Activated CD4-positive, alpha-beta memory T cell treated with anti-CD3 and anti-CD28 coated beads for 36 hours (primary cell): ENCODE measurements at regions not wholly inside any gene's neighbourhood (a gene's known extent, or its start where the extent isn't known, plus 50 kb on each side); places are given as distances from the start of the nearest gene placed in this dataset.

ENCODE experiments used
- CTCF ChIA-PET: fragments of 350-600 bp; sonication (Branson Sonifier 250); formaldehyde crosslinking; loops from one replicate; lab custom pipeline; 2021; ENCODE audit warnings: antibody characterized with exemption, inconsistent platforms; lab: Charles Lee
- POLR2A ChIA-PET: fragments of 350-600 bp; sonication (Branson Sonifier 250); formaldehyde crosslinking; loops from one replicate; lab custom pipeline; 2021; ENCODE audit warnings: antibody characterized with exemption; lab: Charles Lee
- DNase-seq: peaks from one replicate; pipeline ENCODE4 v3.0.0-alpha.2; 2020
- H3K27ac Mint-ChIP-seq: one replicate; pipeline ENCODE4 v1.8.0; 2021; ENCODE audit warnings: mixed read lengths
- H3K27me3 Mint-ChIP-seq: one replicate; pipeline ENCODE4 v1.8.0; 2021; ENCODE audit warnings: mixed read lengths
- H3K36me3 Mint-ChIP-seq: one replicate; pipeline ENCODE4 v1.8.0; 2021; ENCODE audit warnings: mixed read lengths
- H3K4me1 Mint-ChIP-seq: one replicate; pipeline ENCODE4 v1.8.0; 2021; ENCODE audit warnings: low read depth, mixed read lengths
- H3K4me3 Mint-ChIP-seq: one replicate; pipeline ENCODE4 v1.8.0; 2021; ENCODE audit warnings: mild to moderate bottlenecking, mixed read lengths
- H3K9me3 Mint-ChIP-seq: one replicate; pipeline ENCODE4 v1.8.0; 2021; ENCODE audit warnings: mixed read lengths
- intact Hi-C: fragments of 100-400 bp; cut with micrococcal nuclease; formaldehyde crosslinking; loops from one replicate; pipeline ENCODE4 v1.15.1; 2023

DNA sequence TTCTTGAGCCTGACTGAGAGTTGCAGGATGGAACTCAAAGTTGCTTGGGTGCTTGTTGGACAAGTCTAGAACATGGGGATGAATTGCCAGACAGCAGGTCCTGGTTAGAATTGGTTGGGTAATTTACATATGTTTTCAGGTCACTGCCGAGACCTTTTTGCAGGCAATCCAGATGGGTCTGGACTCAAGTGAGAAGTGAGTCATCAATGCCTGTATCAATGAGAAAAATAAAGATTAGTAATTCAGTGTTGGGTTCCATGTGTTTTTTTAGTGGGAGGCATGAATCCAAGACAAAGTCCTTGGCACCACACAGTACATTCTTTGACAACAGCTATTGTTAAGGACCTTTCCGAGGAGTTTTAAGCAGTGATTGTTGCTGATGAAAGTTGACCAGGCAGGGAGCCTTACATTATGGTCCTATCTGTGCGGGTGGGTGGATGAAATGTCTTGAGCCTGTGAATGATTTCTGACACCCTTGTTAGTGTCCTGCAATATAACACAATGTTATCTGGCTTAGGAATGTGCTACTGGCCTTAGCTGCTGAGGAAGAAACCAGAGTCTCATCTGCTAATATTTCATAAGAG, 77.7 kb downstream of the CRYGS start:
- Mint-ChIP-seq H3K27ac (no peak overlapping the region), H3K4me1 (no peaks in the 10 kb centered on the region), H3K36me3 (no peaks in the 10 kb centered on the region), H3K27me3 (no peaks in the 10 kb centered on the region), H3K9me3 (no peaks in the 10 kb centered on the region), H3K4me3 (no peak overlapping the region)
- ChIA-PET POLR2A (no interaction called here), CTCF (interaction anchor here (0.6 kb wide), 1 partner anchor 53 kb away, joined by 3 read pairs; no protein-coding TSS in a partner anchor)
- intact Hi-C loops, result no loop called here
- DNase-seq, result no peak

- no peaks in the 10 kb centered on the region for H3K36me3 Mint-ChIP-seq
- CTCF ChIA-PET, result interaction anchor here (1.2 kb wide), 1 partner anchor 75 kb away, joined by 3 read pairs; no protein-coding TSS in a partner anchor
- no peaks in the 10 kb centered on the region for H3K9me3 Mint-ChIP-seq
- POLR2A ChIA-PET, result no interaction called here
- intact Hi-C loops, result no loop called here
- H3K4me3 Mint-ChIP-seq, result no peak overlapping the region
- H3K27ac Mint-ChIP-seq, result no peak overlapping the region
- peaks cover 3% of the 10 kb centered on the region for H3K4me1 Mint-ChIP-seq
- H3K27me3 Mint-ChIP-seq, result no peaks in the 10 kb centered on the region
- DNase-seq, result no peak
Measured at GRCh38 chr3:186465508-186465907, 78.7 kb downstream of the CRYGS start.

GRCh38 chr3:186464424-186465093, 79.6 kb downstream of the CRYGS start:
- Mint-ChIP-seq H3K4me3 (no peak overlapping the region), H3K27me3 (peaks cover 3% of the 10 kb centered on the region), H3K4me1 (peaks cover 3% of the 10 kb centered on the region), H3K36me3 (no peaks in the 10 kb centered on the region), H3K9me3 (no peaks in the 10 kb centered on the region), H3K27ac (no peak overlapping the region)
- intact Hi-C loops, result no loop called here
- POLR2A ChIA-PET, result interaction anchor here (0.6 kb wide), 1 partner anchor 149 kb away, joined by 3 read pairs; no protein-coding TSS in a partner anchor
- DNase-seq, result no peak
- CTCF ChIA-PET, result interaction anchor here (1.1 to 1.2 kb wide), 3 partner anchors 55 to 76 kb away, joined by 3 to 9 read pairs (median 3); no protein-coding TSS in a partner anchor

DNA sequence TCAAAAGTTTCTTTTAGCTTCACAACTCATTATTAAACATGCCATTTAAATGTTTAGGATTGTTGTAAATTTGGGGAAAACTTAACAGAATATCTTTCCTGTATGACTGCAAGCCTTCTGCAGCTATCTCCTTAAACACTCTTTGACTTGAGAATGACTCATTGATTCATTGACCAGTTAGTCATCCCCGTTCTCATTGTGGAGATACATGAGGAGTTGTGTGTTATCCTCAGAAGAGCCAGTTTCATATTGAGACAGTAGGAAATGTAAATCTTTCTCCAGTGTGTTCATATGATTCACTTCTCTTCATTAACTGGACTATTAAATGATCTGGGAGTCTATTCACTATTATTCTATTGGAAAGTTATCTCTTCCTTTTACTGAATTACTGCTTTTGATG, 83.0 kb downstream of the CRYGS start:
- Mint-ChIP-seq H3K9me3 (no peaks in the 10 kb centered on the region), H3K27me3 (peaks cover 5% of the 10 kb centered on the region), H3K4me3 (no peak overlapping the region), H3K36me3 (no peaks in the 10 kb centered on the region), H3K4me1 (peaks cover 3% of the 10 kb centered on the region), H3K27ac (no peak overlapping the region)
- ChIA-PET CTCF (interaction anchor here (0.7 kb wide), 1 partner anchor 70 kb away, joined by 3 read pairs; no protein-coding TSS in a partner anchor), POLR2A (no interaction called here)
- intact Hi-C loops, result loop anchor here (1.0 kb wide), 1 partner anchor 29 kb away; no protein-coding TSS in a partner anchor
- no peak for DNase-seq

DNA sequence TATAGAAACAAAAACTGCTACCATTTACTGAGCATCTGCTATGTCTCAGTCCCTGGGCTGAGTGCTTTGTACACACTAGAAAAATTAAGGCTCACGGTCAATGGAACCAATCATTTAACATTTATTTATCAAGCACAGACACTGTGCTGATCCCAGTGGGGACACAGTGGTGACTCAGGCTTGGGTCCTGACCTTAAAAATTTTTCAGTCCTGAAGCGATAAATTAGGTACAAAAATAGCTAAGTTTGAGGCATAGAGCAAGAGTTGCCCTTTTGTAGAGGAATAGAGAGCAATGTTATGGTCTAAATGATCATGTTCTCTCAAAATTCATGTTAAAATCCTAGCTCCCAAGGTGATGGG, 85.1 kb downstream of the CRYGS start:
- no peak overlapping the region for H3K4me3 Mint-ChIP-seq
- H3K27me3 Mint-ChIP-seq, result peaks cover 5% of the 10 kb centered on the region
- ChIA-PET POLR2A (interaction anchor here (0.5 kb wide), 1 partner anchor 110 kb away, joined by 3 read pairs; no protein-coding TSS in a partner anchor), CTCF (interaction anchor here (1.0 kb wide), 1 partner anchor 81 kb away, joined by 5 read pairs; no protein-coding TSS in a partner anchor)
- peaks cover 3% of the 10 kb centered on the region for H3K4me1 Mint-ChIP-seq
- DNase-seq, result no peak
- H3K27ac Mint-ChIP-seq, result no peak overlapping the region
- intact Hi-C loops, result no loop called here
- no peaks in the 10 kb centered on the region for H3K9me3 Mint-ChIP-seq
- no peaks in the 10 kb centered on the region for H3K36me3 Mint-ChIP-seq

- no peaks in the 10 kb centered on the region for H3K36me3 Mint-ChIP-seq
- ChIA-PET POLR2A (interaction anchor here (0.5 kb wide), 1 partner anchor 111 kb away, joined by 3 read pairs; no protein-coding TSS in a partner anchor), CTCF (interaction anchor here (1.0 kb wide), 1 partner anchor 82 kb away, joined by 5 read pairs; no protein-coding TSS in a partner anchor)
- H3K9me3 Mint-ChIP-seq, result no peaks in the 10 kb centered on the region
- no peak overlapping the region for H3K27ac Mint-ChIP-seq
- intact Hi-C loops, result no loop called here
- no peak overlapping the region for H3K4me3 Mint-ChIP-seq
- peaks cover 3% of the 10 kb centered on the region for H3K4me1 Mint-ChIP-seq
- DNase-seq, result no peak
- peaks cover 5% of the 10 kb centered on the region for H3K27me3 Mint-ChIP-seq
Measured at GRCh38 chr3:186458306-186459107, 85.7 kb downstream of the CRYGS start.

GRCh38 chr3:186457236-186457635, 86.9 kb downstream of the CRYGS start:
- Mint-ChIP-seq H3K36me3 (no peaks in the 10 kb centered on the region), H3K4me3 (no peak overlapping the region), H3K27ac (no peak overlapping the region), H3K4me1 (peaks cover 3% of the 10 kb centered on the region), H3K27me3 (peaks cover 5% of the 10 kb centered on the region), H3K9me3 (no peaks in the 10 kb centered on the region)
- POLR2A ChIA-PET, result no interaction called here
- CTCF ChIA-PET, result no interaction called here
- intact Hi-C loops, result no loop called here
- no peak for DNase-seq

DNA sequence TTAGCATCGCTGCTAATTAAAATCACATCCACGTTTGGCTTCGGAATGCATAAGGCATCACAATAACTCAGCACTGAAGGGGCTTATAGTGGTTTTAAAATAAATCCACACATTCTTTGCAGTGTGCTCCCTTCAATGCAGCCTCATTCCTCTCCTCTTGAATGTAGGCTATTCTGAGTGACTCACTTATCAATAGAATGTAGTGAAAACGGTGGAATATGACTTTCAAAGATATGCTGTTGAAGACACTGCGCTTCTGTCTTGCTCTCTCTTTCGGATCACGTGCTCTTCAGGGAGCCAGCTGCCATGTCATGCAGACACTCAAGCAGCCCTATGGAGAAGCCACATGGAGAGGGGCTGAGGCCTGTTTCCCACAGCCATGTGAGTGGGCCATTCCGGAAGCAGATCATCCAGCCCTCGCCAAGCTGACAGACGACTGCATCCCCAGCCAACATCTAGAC, 87.4 kb downstream of the CRYGS start:
- ChIA-PET POLR2A (no interaction called here), CTCF (no interaction called here)
- peaks cover 5% of the 10 kb centered on the region for H3K27me3 Mint-ChIP-seq
- H3K36me3 Mint-ChIP-seq, result no peaks in the 10 kb centered on the region
- no peaks in the 10 kb centered on the region for H3K9me3 Mint-ChIP-seq
- no peak for DNase-seq
- peaks cover 3% of the 10 kb centered on the region for H3K4me1 Mint-ChIP-seq
- no peak overlapping the region for H3K27ac Mint-ChIP-seq
- no peak overlapping the region for H3K4me3 Mint-ChIP-seq
- intact Hi-C loops, result no loop called here

DNA sequence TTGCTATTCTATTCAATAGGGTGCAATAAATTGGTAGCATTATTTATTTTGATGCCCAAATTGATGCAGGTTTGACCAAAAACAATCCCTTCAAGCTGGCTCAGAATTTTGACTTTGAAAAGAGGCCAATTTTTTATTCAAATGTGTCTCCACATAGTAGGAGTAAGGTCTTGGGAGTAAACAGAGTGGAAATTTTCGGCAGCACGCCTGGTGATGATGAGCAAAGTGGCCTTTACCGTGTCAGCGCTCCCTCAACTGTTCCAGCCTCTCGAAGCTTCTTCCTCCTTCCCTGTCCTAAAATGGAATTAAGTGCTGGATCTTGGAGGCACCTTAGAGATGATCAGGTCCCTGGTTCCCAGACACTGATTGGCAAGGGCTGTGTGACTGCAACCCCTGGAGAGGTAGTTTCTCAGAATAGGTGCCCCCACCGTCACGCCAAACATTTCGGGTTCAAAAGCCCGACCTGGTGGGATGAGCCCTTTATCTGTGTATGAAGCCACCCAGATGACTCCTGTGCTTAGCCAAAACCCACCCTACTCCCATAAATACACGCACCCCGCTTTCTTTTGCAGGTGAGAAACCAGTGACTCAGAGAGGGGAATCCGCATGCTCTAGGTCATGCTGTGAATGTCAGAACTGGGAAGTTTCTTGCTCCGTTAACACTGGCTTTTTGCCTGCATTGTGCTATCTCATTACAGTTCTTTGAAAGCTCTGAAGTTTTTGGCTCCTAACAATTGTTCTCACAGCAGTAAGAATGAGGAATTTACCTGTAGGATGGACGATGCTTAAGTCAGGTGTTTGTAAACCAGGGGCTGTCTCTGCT, 89.1 kb downstream of the CRYGS start:
- ChIA-PET CTCF (interaction anchor here (1.4 kb wide), 1 partner anchor 85 kb away, joined by 4 read pairs; no protein-coding TSS in a partner anchor), POLR2A (interaction anchor here (0.6 kb wide), 1 partner anchor 85 kb away, joined by 4 read pairs; no protein-coding TSS in a partner anchor)
- intact Hi-C loops, result no loop called here
- Mint-ChIP-seq H3K36me3 (no peaks in the 10 kb centered on the region), H3K9me3 (no peaks in the 10 kb centered on the region), H3K4me1 (no peaks in the 10 kb centered on the region), H3K27ac (no peak overlapping the region), H3K27me3 (peaks cover 3% of the 10 kb centered on the region), H3K4me3 (no peak overlapping the region)
- no peak for DNase-seq

DNA sequence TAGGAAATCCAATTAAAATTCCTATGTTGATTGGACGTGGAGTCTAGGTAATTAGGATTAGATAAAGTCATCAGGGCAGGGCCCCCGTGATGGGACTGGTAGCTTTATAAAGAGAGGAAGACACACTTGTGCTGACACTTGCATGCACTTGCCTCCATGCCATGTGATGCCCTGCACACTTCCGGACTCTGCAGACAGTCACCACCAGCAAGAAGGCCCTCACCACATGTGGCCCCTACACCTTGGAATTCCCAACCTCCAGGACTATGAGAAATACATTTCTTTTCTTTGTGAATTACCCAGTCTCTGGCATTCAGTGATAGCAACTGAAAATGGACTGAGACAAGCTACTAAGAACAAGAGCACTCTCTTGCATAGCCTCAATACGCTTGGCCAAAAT, 90.6 kb downstream of the CRYGS start:
- CTCF ChIA-PET, result interaction anchor here (1.4 kb wide), 1 partner anchor 87 kb away, joined by 4 read pairs; no protein-coding TSS in a partner anchor
- intact Hi-C loops, result no loop called here

DNA sequence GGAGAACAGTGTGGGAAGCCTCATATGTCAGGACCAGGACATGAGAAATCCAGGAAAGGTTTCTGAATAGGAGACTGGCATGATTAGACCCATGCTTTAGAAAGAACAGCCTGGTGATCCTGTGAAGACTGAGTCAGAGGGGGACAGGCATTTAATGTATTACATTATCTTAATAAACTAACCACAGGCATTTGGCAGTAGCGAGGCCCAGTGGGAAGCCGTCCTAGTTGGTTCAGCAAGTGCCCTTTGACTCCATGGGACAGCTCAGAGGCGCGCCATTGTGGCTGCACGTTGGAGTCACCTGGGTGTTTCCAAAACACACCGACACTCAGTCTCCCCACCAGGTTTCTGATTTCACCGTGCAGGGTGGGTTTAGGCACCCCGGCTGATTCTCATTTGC, 90.5 kb upstream of the DGKG start:
- Mint-ChIP-seq H3K27ac (no peak overlapping the region), H3K4me3 (no peak overlapping the region), H3K36me3 (no peaks in the 10 kb centered on the region), H3K9me3 (no peaks in the 10 kb centered on the region), H3K27me3 (peaks cover 1% of the 10 kb centered on the region), H3K4me1 (no peaks in the 10 kb centered on the region)
- POLR2A ChIA-PET, result no interaction called here
- intact Hi-C loops, result no loop called here
- CTCF ChIA-PET, result interaction anchor here (0.9 kb wide), 1 partner anchor 20 kb away, joined by 3 read pairs; no protein-coding TSS in a partner anchor
- DNase-seq, result no peak

More for the DNA sequence above, 90.6 kb downstream of the CRYGS start:
- H3K27me3 Mint-ChIP-seq, result peaks cover 3% of the 10 kb centered on the region
- no peaks in the 10 kb centered on the region for H3K36me3 Mint-ChIP-seq
- H3K27ac Mint-ChIP-seq, result no peak overlapping the region
- H3K4me3 Mint-ChIP-seq, result no peak overlapping the region
- POLR2A ChIA-PET, result no interaction called here
- no peaks in the 10 kb centered on the region for H3K9me3 Mint-ChIP-seq
- DNase-seq, result no peak
- no peaks in the 10 kb centered on the region for H3K4me1 Mint-ChIP-seq
